ENCODE measurements at regions not wholly inside any gene's neighbourhood (a gene's known extent, or its start where the extent isn't known, plus 50 kb on each side); places are given as distances from the start of the nearest gene placed in this dataset.

DNA sequence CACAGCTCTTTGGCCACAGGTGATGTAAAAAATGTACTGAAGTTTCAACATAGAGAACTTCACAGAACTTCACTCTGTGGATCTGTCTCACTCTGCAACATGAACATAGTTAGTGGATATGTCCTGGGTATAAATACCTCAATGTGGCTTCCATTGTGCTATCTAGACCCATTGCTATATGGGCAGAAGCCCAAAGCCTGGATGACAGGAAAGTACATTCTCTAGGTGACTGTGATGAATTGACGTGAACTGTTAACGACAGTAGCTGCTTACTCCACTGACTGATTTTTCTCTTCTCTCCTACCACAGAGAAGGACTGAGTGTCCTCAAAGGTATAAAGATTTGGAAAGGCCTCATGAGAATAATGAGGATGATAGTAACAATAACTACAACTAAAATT, 270.1 kb upstream of the FTMT start:
- Histone ChIP-seq H3K4me1 (ENCODE audit: control insufficient read depth in 2 of 2, insufficient read depth in 2 of 2, low read length in 2 of 2) (no peaks in the 10 kb centered on the region), H3K79me2 (ENCODE audit: control insufficient read depth, insufficient read depth, low read length) (no peaks in the 10 kb centered on the region), H3K27ac (ENCODE audit: low read length in 2 of 2) (no peak overlapping the region), H4K20me1 (ENCODE audit: control insufficient read depth, insufficient read depth, low read length, poor library complexity, severe bottlenecking) (no peaks in the 10 kb centered on the region), H3K4me2 (replicated peaks; ENCODE audit: low read depth, low read length, poor library complexity, severe bottlenecking) (no peak overlapping the region), H3K9me3 (ENCODE audit: control extremely low read depth in 1 of 3, control insufficient read depth in 2 of 3, insufficient read depth in 1 of 3, low read length in 2 of 3) (no peaks in the 10 kb centered on the region), H3K9ac (ENCODE audit: low read length) (no peak overlapping the region), H2AFZ (ENCODE audit: insufficient read depth, low read depth, low read length, poor library complexity, severe bottlenecking) (no peak overlapping the region), H3K27me3 (replicated peaks in 1 of 4; ENCODE audit: control extremely low read depth in 1 of 4, control insufficient read depth in 3 of 4, insufficient read depth in 4 of 4, low read length in 3 of 4) (no peaks in the 10 kb centered on the region), H3K4me3 (ENCODE audit: control extremely low read depth in 1 of 5, extremely low read depth in 1 of 5, insufficient read depth in 1 of 5, low read depth in 2 of 5, low read length in 4 of 5) (no peak overlapping the region), H3K36me3 (replicated peaks in 1 of 2; ENCODE audit: control extremely low read depth in 1 of 2, control insufficient read depth in 1 of 2, extremely low read depth in 1 of 2, insufficient read depth in 2 of 2, low read length in 1 of 2) (no peaks in the 10 kb centered on the region)
- H3K4me1 Mint-ChIP-seq: no peaks in the 10 kb centered on the region
- DNase-seq (no peak), ATAC-seq (ENCODE audit: low read depth) (no peak)
- no CpG with 5 or more reads among the region's 2 CpGs for WGBS (ENCODE audit: insufficient coverage)
- intact Hi-C loops (cut with micrococcal nuclease): no loop called here
- H3K27ac Mint-ChIP-seq: no peak overlapping the region
- ChIA-PET CTCF (no interaction called here), POLR2A (no interaction called here)
- no peaks in the 10 kb centered on the region for H3K27me3 Mint-ChIP-seq
- TF ChIP-seq EZH2 (IDR thresholded peaks at IDR 0.05; ENCODE audit: borderline replicate concordance, insufficient read depth, low read depth, low read length, poor library complexity, severe bottlenecking): no peak
- TF ChIP-seq, protein P1, sequence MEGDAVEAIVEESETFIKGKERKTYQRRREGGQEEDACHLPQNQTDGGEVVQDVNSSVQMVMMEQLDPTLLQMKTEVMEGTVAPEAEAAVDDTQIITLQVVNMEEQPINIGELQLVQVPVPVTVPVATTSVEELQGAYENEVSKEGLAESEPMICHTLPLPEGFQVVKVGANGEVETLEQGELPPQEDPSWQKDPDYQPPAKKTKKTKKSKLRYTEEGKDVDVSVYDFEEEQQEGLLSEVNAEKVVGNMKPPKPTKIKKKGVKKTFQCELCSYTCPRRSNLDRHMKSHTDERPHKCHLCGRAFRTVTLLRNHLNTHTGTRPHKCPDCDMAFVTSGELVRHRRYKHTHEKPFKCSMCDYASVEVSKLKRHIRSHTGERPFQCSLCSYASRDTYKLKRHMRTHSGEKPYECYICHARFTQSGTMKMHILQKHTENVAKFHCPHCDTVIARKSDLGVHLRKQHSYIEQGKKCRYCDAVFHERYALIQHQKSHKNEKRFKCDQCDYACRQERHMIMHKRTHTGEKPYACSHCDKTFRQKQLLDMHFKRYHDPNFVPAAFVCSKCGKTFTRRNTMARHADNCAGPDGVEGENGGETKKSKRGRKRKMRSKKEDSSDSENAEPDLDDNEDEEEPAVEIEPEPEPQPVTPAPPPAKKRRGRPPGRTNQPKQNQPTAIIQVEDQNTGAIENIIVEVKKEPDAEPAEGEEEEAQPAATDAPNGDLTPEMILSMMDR (IDR thresholded peaks at IDR 0.05): no peak
- H3K4me3 Mint-ChIP-seq: no peak overlapping the region
- H3K9me3 Mint-ChIP-seq (ENCODE audit: insufficient read depth): peaks cover 2% of the 10 kb centered on the region

DNA sequence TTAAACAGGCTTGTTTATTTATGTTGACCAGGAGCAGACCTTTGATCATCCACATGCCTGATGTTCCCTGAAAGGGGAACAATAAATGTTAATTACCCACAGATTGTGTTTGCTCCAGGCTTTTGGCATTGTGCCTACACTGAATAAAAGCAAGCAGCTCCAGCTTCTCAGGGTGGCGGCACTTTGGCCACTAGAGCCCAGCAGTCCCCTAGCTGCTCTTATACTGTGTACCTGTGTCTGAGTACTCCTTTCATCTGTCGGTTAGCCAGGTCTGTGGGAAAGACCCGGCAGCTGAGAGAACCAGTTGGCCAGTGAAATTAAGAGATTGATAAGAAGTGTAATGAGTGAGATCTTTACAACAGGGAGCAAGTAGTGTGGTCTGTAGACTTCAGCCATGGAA, 254.8 kb upstream of the FTMT start:
- no peaks in the 10 kb centered on the region for H3K79me2 ChIP-seq (ENCODE audit: control insufficient read depth, insufficient read depth, low read length)
- no peaks in the 10 kb centered on the region for H3K27me3 ChIP-seq (replicated peaks in 1 of 4; ENCODE audit: control extremely low read depth in 1 of 4, control insufficient read depth in 3 of 4, insufficient read depth in 4 of 4, low read length in 3 of 4)
- Mint-ChIP-seq H3K4me1 (no peaks in the 10 kb centered on the region), H3K9me3 (ENCODE audit: insufficient read depth) (peaks cover 7% of the 10 kb centered on the region), H3K27ac (no peak overlapping the region), H3K27me3 (no peaks in the 10 kb centered on the region), H3K4me3 (no peak overlapping the region)
- no peak for DNase-seq
- POLR2A ChIA-PET: no interaction called here
- no peak overlapping the region for H3K4me3 ChIP-seq (ENCODE audit: control extremely low read depth in 1 of 5, extremely low read depth in 1 of 5, insufficient read depth in 1 of 5, low read depth in 2 of 5, low read length in 4 of 5)
- H3K4me1 ChIP-seq (ENCODE audit: control insufficient read depth in 2 of 2, insufficient read depth in 2 of 2, low read length in 2 of 2): no peaks in the 10 kb centered on the region
- no peak overlapping the region for H3K9ac ChIP-seq (ENCODE audit: low read length)
- H3K36me3 ChIP-seq (replicated peaks in 1 of 2; ENCODE audit: control extremely low read depth in 1 of 2, control insufficient read depth in 1 of 2, extremely low read depth in 1 of 2, insufficient read depth in 2 of 2, low read length in 1 of 2): no peaks in the 10 kb centered on the region
- H3K9me3 ChIP-seq (ENCODE audit: control extremely low read depth in 1 of 3, control insufficient read depth in 2 of 3, insufficient read depth in 1 of 3, low read length in 2 of 3): peaks cover 0 to 7% (median 0%) of the 10 kb centered on the region in 3 donors
- no peaks in the 10 kb centered on the region for H4K20me1 ChIP-seq (ENCODE audit: control insufficient read depth, insufficient read depth, low read length, poor library complexity, severe bottlenecking)
- CTCF ChIA-PET: no interaction called here
- H3K4me2 ChIP-seq (replicated peaks; ENCODE audit: low read depth, low read length, poor library complexity, severe bottlenecking): no peak overlapping the region
- ATAC-seq (ENCODE audit: low read depth): no peak
- H3K27ac ChIP-seq (ENCODE audit: low read length in 2 of 2): no peak overlapping the region
- intact Hi-C loops (cut with micrococcal nuclease): no loop called here
- no peak overlapping the region for H2AFZ ChIP-seq (ENCODE audit: insufficient read depth, low read depth, low read length, poor library complexity, severe bottlenecking)
- 95% methylated on average over 3 of the region's 3 CpGs for WGBS (ENCODE audit: insufficient coverage)
- TF ChIP-seq EZH2 (IDR thresholded peaks at IDR 0.05; ENCODE audit: borderline replicate concordance, insufficient read depth, low read depth, low read length, poor library complexity, severe bottlenecking): no peak
- TF ChIP-seq, protein P1 (IDR thresholded peaks at IDR 0.05): no peak

Measured in B cell (primary cell).